ENCODE measurements at regions not wholly inside any gene's neighbourhood (a gene's known extent, or its start where the extent isn't known, plus 50 kb on each side); places are given as distances from the start of the nearest gene placed in this dataset.

DNA sequence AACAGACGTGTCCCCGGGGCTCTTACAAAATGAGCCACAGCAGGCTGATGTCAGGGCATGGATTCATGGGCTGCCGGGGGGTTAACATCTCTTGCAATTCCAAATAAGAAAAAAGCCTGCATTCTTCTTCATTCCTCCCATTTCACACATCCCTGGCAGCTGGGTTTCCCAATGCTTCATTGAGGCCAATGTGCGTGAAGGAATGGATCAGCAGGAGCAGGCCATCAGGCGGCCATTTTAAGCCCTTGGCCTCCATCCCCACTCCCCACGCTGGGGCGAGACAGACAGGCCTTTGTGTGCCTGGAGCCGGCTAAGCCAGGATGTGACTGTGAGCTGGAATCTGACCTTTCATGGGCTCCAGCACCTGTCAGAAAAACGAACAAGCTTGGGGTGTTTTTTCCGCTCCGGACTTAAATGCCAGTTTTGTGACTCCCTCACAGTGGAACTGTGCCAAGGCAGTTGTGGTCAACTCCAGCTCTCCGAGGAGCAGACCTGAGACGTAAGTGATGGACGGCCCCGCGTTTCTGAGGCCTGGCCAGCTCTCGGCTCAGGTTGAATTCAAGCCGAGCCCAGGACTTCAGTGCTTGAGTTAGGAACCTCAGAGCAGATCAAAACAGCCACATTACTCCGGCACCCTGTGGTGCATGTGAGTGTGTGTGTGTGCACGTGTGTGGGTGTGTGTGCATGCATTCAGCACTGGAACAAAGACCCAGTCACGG lies 133.1 kb downstream of the TMEM30B start:
- TF ChIP-seq, protein P1, sequence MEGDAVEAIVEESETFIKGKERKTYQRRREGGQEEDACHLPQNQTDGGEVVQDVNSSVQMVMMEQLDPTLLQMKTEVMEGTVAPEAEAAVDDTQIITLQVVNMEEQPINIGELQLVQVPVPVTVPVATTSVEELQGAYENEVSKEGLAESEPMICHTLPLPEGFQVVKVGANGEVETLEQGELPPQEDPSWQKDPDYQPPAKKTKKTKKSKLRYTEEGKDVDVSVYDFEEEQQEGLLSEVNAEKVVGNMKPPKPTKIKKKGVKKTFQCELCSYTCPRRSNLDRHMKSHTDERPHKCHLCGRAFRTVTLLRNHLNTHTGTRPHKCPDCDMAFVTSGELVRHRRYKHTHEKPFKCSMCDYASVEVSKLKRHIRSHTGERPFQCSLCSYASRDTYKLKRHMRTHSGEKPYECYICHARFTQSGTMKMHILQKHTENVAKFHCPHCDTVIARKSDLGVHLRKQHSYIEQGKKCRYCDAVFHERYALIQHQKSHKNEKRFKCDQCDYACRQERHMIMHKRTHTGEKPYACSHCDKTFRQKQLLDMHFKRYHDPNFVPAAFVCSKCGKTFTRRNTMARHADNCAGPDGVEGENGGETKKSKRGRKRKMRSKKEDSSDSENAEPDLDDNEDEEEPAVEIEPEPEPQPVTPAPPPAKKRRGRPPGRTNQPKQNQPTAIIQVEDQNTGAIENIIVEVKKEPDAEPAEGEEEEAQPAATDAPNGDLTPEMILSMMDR (IDR thresholded peaks at IDR 0.05 in 8 of 11, conservative IDR thresholded peaks at IDR 0.05 in 3 of 11): no peak
- TF ChIP-seq POLR2A (IDR thresholded peaks at IDR 0.05): no peak
- no peak for TF ChIP-seq POLR2AphosphoS5 (IDR thresholded peaks at IDR 0.05)

Measured in spleen (tissue), 7 donors.